GM12878 (cell line): ENCODE measurements at regions not wholly inside any gene's neighbourhood (a gene's known extent, or its start where the extent isn't known, plus 50 kb on each side); places are given as distances from the start of the nearest gene placed in this dataset.

Experiments
- ATAC-seq: fragments of 200-7000 bp; cut with Tn5 transposase; 3 replicates; pipeline ENCODE4 v1.9.1; 2020; ENCODE audit warnings: mild to moderate bottlenecking, moderate library complexity
- BruUV-seq: library from RNA; stranded (reverse); fragments of 400-500 nt; replicated peaks from 2 replicates; lab custom pipeline; 2021; lab: Mats Ljungman, UMichigan
- CTCF ChIA-PET: fragments of 300-600 bp; sonication (Branson Sonifier 250); formaldehyde crosslinking; extraction: SDS; loops from one replicate; lab custom pipeline; 2021; ENCODE audit warnings: inconsistent platforms; lab: Yijun Ruan, JAX
- POLR2A ChIA-PET: fragments of 350-600 bp; formaldehyde crosslinking; extraction: SDS; loops from one replicate; lab custom pipeline; 2021; ENCODE audit warnings: inconsistent platforms; lab: Charles Lee
- RAD21 ChIA-PET: fragments of 300-600 bp; sonication (Branson Sonifier 250); formaldehyde crosslinking; loops from one replicate; lab custom pipeline; 2023; ENCODE audit warnings: antibody characterized with exemption; ENCODE audit not compliant: unreplicated experiment; lab: Charles Lee
- SMC1A ChIA-PET: fragments of 300-600 bp; sonication (Branson Sonifier 250); formaldehyde crosslinking; loops from one replicate; lab custom pipeline; 2023; ENCODE audit not compliant: unreplicated experiment, uncharacterized antibody; lab: Charles Lee
- DNase-seq: peaks from one replicate; pipeline ENCODE4 v3.0.0-alpha.2; 2011; ENCODE audit warnings: low read depth, low spot score
- FAIRE-seq: peaks from 3 replicates; lab custom pipeline; 2011; peaks lifted over from hg19 to GRCh38; lab: Jason Lieb, UNC
- H2AFZ ChIP-seq: 2 replicates; pipeline ENCODE4 v1.6.0; 2011; ENCODE audit warnings: low read depth, low read length, control low read depth; ENCODE audit not compliant: control insufficient read depth
- H3K27ac ChIP-seq: 2 replicates; pipeline ENCODE4 v1.5.1; 2011; ENCODE audit warnings: control low read depth; ENCODE audit not compliant: control insufficient read depth, insufficient read depth
- H3K27me3 ChIP-seq, 2 experiments: replicated peaks in 1 of 2; 2 replicates each; pipeline versions ENCODE4 v1.6.0 to v1.6.1; 2011; ENCODE audit warnings: low read length in 1 of 2; ENCODE audit not compliant: control insufficient read depth in 2 of 2, insufficient read depth in 2 of 2
- H3K36me3 ChIP-seq, 2 experiments: 2 replicates each; pipeline ENCODE4 v1.5.1; 2011; ENCODE audit warnings: low read length in 1 of 2; ENCODE audit not compliant: control insufficient read depth in 2 of 2, insufficient read depth in 2 of 2
- H3K4me1 ChIP-seq: 2 replicates; pipeline ENCODE4 v1.6.1; 2011; ENCODE audit warnings: mild to moderate bottlenecking, low read length, moderate library complexity, mixed read lengths; ENCODE audit not compliant: control insufficient read depth, insufficient read depth
- H3K4me2 ChIP-seq: 2 replicates; pipeline ENCODE4 v1.6.0; 2011; ENCODE audit warnings: control low read depth; ENCODE audit not compliant: control insufficient read depth, insufficient read depth
- H3K4me3 ChIP-seq: fragments of 200-600 bp; sonication (generic); 2 replicates; pipeline ENCODE4 v1.5.1; 2016
- H3K79me2 ChIP-seq: 2 replicates; pipeline ENCODE4 v1.6.0; 2011; ENCODE audit warnings: low read length; ENCODE audit not compliant: control insufficient read depth, insufficient read depth
- H3K9ac ChIP-seq: 2 replicates; pipeline ENCODE4 v1.8.0; 2011; ENCODE audit warnings: low read length, control low read depth, mixed read lengths; ENCODE audit not compliant: control insufficient read depth, insufficient read depth
- H3K9me3 ChIP-seq: replicated peaks from 3 replicates; pipeline ENCODE4 v1.5.1; 2011; ENCODE audit warnings: mild to moderate bottlenecking, low read length; ENCODE audit not compliant: control insufficient read depth, insufficient read depth
- H4K20me1 ChIP-seq: 2 replicates; pipeline ENCODE4 v1.6.0; 2011; ENCODE audit not compliant: control insufficient read depth, insufficient read depth
- CREM ChIP-seq: IDR thresholded peaks from 2 replicates; pipeline ENCODE4 v1.6.1; 2014; ENCODE audit warnings: antibody characterized with exemption, low read depth
- FOXK2 ChIP-seq: fragments of 450-650 bp; IDR thresholded peaks from 2 replicates; pipeline ENCODE4 v1.6.1; 2017; ENCODE audit warnings: mild to moderate bottlenecking, moderate library complexity
- JUND ChIP-seq: IDR thresholded peaks from 2 replicates; pipeline ENCODE4 v1.6.1; 2012; ENCODE audit warnings: low read depth, mild to moderate bottlenecking, low read length, improper control_type of control experiment, moderate library complexity
- MAX ChIP-seq: IDR thresholded peaks from 2 replicates; pipeline ENCODE4 v1.6.1; 2012; ENCODE audit warnings: low read depth, low read length, improper control_type of control experiment
- NFXL1 ChIP-seq: fragments of 450-650 bp; IDR thresholded peaks from 2 replicates; pipeline ENCODE4 v1.6.1; 2017; ENCODE audit warnings: antibody characterized with exemption, mild to moderate bottlenecking, borderline replicate concordance
- POLR2AphosphoS2 ChIP-seq: IDR thresholded peaks from 2 replicates; pipeline ENCODE4 v1.6.1; 2011; ENCODE audit warnings: low read depth, mild to moderate bottlenecking, low read length, improper control_type of control experiment, moderate library complexity
- RB1 ChIP-seq: fragments of 450-650 bp; formaldehyde crosslinking; IDR thresholded peaks from 2 replicates; pipeline ENCODE4 v1.6.1; 2017; ENCODE audit warnings: mild to moderate bottlenecking, borderline replicate concordance
- RELA ChIP-seq: fragments of 450-650 bp; IDR thresholded peaks from 2 replicates; pipeline ENCODE4 v1.8.0; 2014; ENCODE audit warnings: borderline replicate concordance; ENCODE audit not compliant: partially characterized antibody
- STAT1 ChIP-seq: fragments of 450-650 bp; conservative IDR thresholded peaks from 2 replicates; pipeline ENCODE4 v1.6.1; 2014; ENCODE audit warnings: antibody characterized with exemption, mild to moderate bottlenecking
- STAT3 ChIP-seq: IDR thresholded peaks from 2 replicates; pipeline ENCODE4 v1.6.1; 2011; ENCODE audit warnings: low read depth, low read length, improper control_type of control experiment
- TARDBP ChIP-seq: IDR thresholded peaks from 2 replicates; pipeline ENCODE4 v1.6.1; 2016; ENCODE audit warnings: borderline replicate concordance
- TCF12 ChIP-seq: IDR thresholded peaks from 2 replicates; pipeline ENCODE4 v1.6.1; 2011; ENCODE audit warnings: low read depth, mild to moderate bottlenecking, low read length
- ZNF24 ChIP-seq: fragments of 450-650 bp; IDR thresholded peaks from 2 replicates; pipeline ENCODE4 v1.6.1; 2017; ENCODE audit warnings: antibody characterized with exemption, mild to moderate bottlenecking
- ZZZ3 ChIP-seq: IDR thresholded peaks from 2 replicates; pipeline ENCODE4 v1.6.1; 2011; ENCODE audit warnings: low read depth; ENCODE audit not compliant: control insufficient read depth, insufficient read length
- WGBS: methylation state at CpG from one replicate; pipeline ENCODE4 v1.1.6; 2016; ENCODE audit warnings: low lambda C conversion rate; ENCODE audit not compliant: insufficient replicate concordance, insufficient coverage; ENCODE audit errors: missing lambda C conversion rate; 5-methylcytosine and 5-hydroxymethylcytosine counted together
- in situ Hi-C: fragments of 300-500 bp; cut with MboI; formaldehyde crosslinking; loops from 9 replicates; pipeline ENCODE4 v1.14.3; 2018; ENCODE audit warnings: mixed read lengths
- intact Hi-C: fragments of 100-400 bp; cut with micrococcal nuclease; formaldehyde crosslinking; loops from one replicate; pipeline ENCODE4 v1.14.2; 2022; ENCODE audit not compliant: unreplicated experiment

- ChIA-PET SMC1A (no interaction called here), POLR2A (interaction anchor here (0.6 kb wide), 1 partner anchor 603 kb away, joined by 4 read pairs; no protein-coding TSS in a partner anchor), CTCF (no interaction called here), RAD21 (no interaction called here)
- Histone ChIP-seq H3K27me3 (no peaks in the 10 kb centered on the region), H4K20me1 (no peaks in the 10 kb centered on the region), H3K9ac (no peak overlapping the region), H3K36me3 (no peaks in the 10 kb centered on the region), H3K79me2 (no peaks in the 10 kb centered on the region), H3K4me1 (no peaks in the 10 kb centered on the region), H3K4me3 (no peak overlapping the region), H3K4me2 (no peak overlapping the region), H2AFZ (no peak overlapping the region), H3K27ac (no peak overlapping the region), H3K9me3 (no peaks in the 10 kb centered on the region; the same call in 1 of the 3 replicates)
- DNase-seq (no peak), FAIRE-seq (no peak), ATAC-seq (no peak)
- intact Hi-C loops (no loop called here), in situ Hi-C loops (no loop called here)
- BruUV-seq = no TSS peak
- WGBS = 15% methylated on average over 1 of the region's 1 CpG
- TF ChIP-seq FOXK2 (no peak), STAT3 (no peak), STAT1 (no peak), MAX (no peak), CREM (no peak), JUND (no peak), POLR2AphosphoS2 (no peak), ZNF24 (no peak), TCF12 (no peak), TARDBP (no peak), NFXL1 (no peak), RELA (no peak), RB1 (no peak), ZZZ3 (no peak)
Measured at GRCh38 chr3:23044463-23044862, 158.7 kb upstream of the UBE2E2 start.
